Endodermal cell (in vitro differentiated cells): ENCODE measurements at regions not wholly inside any gene's neighbourhood (a gene's known extent, or its start where the extent isn't known, plus 50 kb on each side); places are given as distances from the start of the nearest gene placed in this dataset.

Experiments used
- DNase-seq: peaks from one replicate; pipeline ENCODE4 v3.0.0-alpha.2; 2017
- H3K27ac ChIP-seq: 2 replicates; pipeline ENCODE4 v1.5.1; 2013; ENCODE audit warnings: mild to moderate bottlenecking, low read depth, low read length, moderate library complexity
- H3K27me3 ChIP-seq: 2 replicates; pipeline ENCODE4 v1.6.1; 2013; ENCODE audit warnings: mild to moderate bottlenecking, low read length, moderate library complexity; ENCODE audit not compliant: insufficient read depth, control insufficient read depth, poor library complexity, severe bottlenecking
- H3K36me3 ChIP-seq: 2 replicates; pipeline ENCODE4 v1.7.0; 2013; ENCODE audit warnings: mild to moderate bottlenecking, low read length, moderate library complexity; ENCODE audit not compliant: control insufficient read depth, insufficient read depth
- H3K4me1 ChIP-seq: one replicate; pipeline ENCODE4 v1.7.0; 2013; ENCODE audit warnings: low read length; ENCODE audit not compliant: control insufficient read depth, insufficient read depth
- H3K4me3 ChIP-seq: 2 replicates; pipeline ENCODE4 v1.5.1; 2013; ENCODE audit warnings: mild to moderate bottlenecking, low read length, moderate library complexity
- H3K9ac ChIP-seq: 2 replicates; pipeline ENCODE4 v1.6.1; 2013; ENCODE audit warnings: mild to moderate bottlenecking, low read length, moderate library complexity; ENCODE audit not compliant: poor library complexity, severe bottlenecking; ENCODE audit errors: extremely low read depth
- H3K9me3 ChIP-seq: 2 replicates; pipeline ENCODE4 v1.6.1; 2013; ENCODE audit warnings: mild to moderate bottlenecking, low read length, moderate library complexity; ENCODE audit not compliant: control insufficient read depth
- H3K27ac Mint-ChIP-seq: 2 replicates; pipeline ENCODE4 v1.8.0; 2020; ENCODE audit warnings: mixed read lengths
- H3K27me3 Mint-ChIP-seq: 2 replicates; pipeline ENCODE4 v1.8.0; 2021; ENCODE audit warnings: mild to moderate bottlenecking, mixed read lengths; ENCODE audit not compliant: insufficient read depth
- H3K36me3 Mint-ChIP-seq: 2 replicates; pipeline ENCODE4 v1.8.0; 2020; ENCODE audit warnings: low read depth, mixed read lengths
- H3K4me1 Mint-ChIP-seq: 2 replicates; pipeline ENCODE4 v1.8.0; 2020; ENCODE audit warnings: mixed read lengths
- H3K4me3 Mint-ChIP-seq: 2 replicates; pipeline ENCODE4 v1.8.0; 2020; ENCODE audit warnings: mild to moderate bottlenecking, moderate library complexity, mixed read lengths
- H3K9me3 Mint-ChIP-seq: 2 replicates; pipeline ENCODE4 v1.8.0; 2020; ENCODE audit warnings: mild to moderate bottlenecking, mixed read lengths
- CTCF ChIP-seq: fragments of 200-600 bp; sonication (generic); conservative IDR thresholded peaks from 2 replicates; pipeline ENCODE4 v1.5.0; 2021; ENCODE audit warnings: antibody characterized with exemption, mild to moderate bottlenecking
- WGBS, 2 experiments: methylation state at CpG; one replicate each; pipeline versions ENCODE4 v1.1.5 to v1.1.7; 2013; ENCODE audit warnings: missing lambda C conversion rate in 2 of 2, mixed read lengths in 1 of 2; ENCODE audit not compliant: insufficient coverage in 1 of 2, insufficient read length in 1 of 2; 5-methylcytosine and 5-hydroxymethylcytosine counted together

- no peak for TF ChIP-seq CTCF
- 86 to 88% methylated on average over 9 to 14 of the region's 14 CpGs for WGBS, 2 experiments
- no peak overlapping the region for H3K9ac ChIP-seq
- no peak for DNase-seq
- no peak overlapping the region for H3K4me3 Mint-ChIP-seq
- no peaks in the 10 kb centered on the region for H3K27me3 ChIP-seq
- no peaks in the 10 kb centered on the region for H3K9me3 Mint-ChIP-seq
- no peaks in the 10 kb centered on the region for H3K4me1 ChIP-seq
- no peaks in the 10 kb centered on the region for H3K36me3 Mint-ChIP-seq
- no peak overlapping the region for H3K27ac Mint-ChIP-seq
- H3K4me1 Mint-ChIP-seq, result peaks cover 8% of the 10 kb centered on the region
- H3K4me3 ChIP-seq, result no peak overlapping the region
- H3K36me3 ChIP-seq, result no peaks in the 10 kb centered on the region
- H3K27me3 Mint-ChIP-seq, result no peaks in the 10 kb centered on the region
- H3K27ac ChIP-seq, result no peak overlapping the region
- H3K9me3 ChIP-seq, result no peaks in the 10 kb centered on the region
Measured at GRCh38 chr6:169980826-169981450, 229.5 kb downstream of the ERMARD start.

- WGBS, 2 experiments, result 90 to 91% methylated on average over 10 to 14 of the region's 14 CpGs
- H3K27me3 ChIP-seq, result no peaks in the 10 kb centered on the region
- H3K4me3 ChIP-seq, result no peak overlapping the region
- no peak overlapping the region for H3K27ac ChIP-seq
- no peak overlapping the region for H3K9ac ChIP-seq
- no peaks in the 10 kb centered on the region for H3K4me1 ChIP-seq
- peaks cover 8% of the 10 kb centered on the region for H3K4me1 Mint-ChIP-seq
- no peaks in the 10 kb centered on the region for H3K9me3 ChIP-seq
- no peak overlapping the region for H3K4me3 Mint-ChIP-seq
- no peaks in the 10 kb centered on the region for H3K27me3 Mint-ChIP-seq
- H3K36me3 Mint-ChIP-seq, result no peaks in the 10 kb centered on the region
- H3K9me3 Mint-ChIP-seq, result no peaks in the 10 kb centered on the region
- H3K36me3 ChIP-seq, result no peaks in the 10 kb centered on the region
- no peak for TF ChIP-seq CTCF
- no peak overlapping the region for H3K27ac Mint-ChIP-seq
- no peak for DNase-seq
Measured at GRCh38 chr6:169979873-169980432, 228.5 kb downstream of the ERMARD start.

GRCh38 chr6:169978615-169979161, 227.3 kb downstream of the ERMARD start:
- Histone ChIP-seq H3K9me3 (no peaks in the 10 kb centered on the region), H3K27ac (no peak overlapping the region), H3K4me3 (no peak overlapping the region), H3K27me3 (no peaks in the 10 kb centered on the region), H3K4me1 (no peaks in the 10 kb centered on the region), H3K36me3 (no peaks in the 10 kb centered on the region), H3K9ac (no peak overlapping the region)
- TF ChIP-seq CTCF, result no peak
- DNase-seq, result no peak
- WGBS, 2 experiments, result 88 to 89% methylated on average over 21 to 26 of the region's 26 CpGs
- Mint-ChIP-seq H3K27me3 (no peaks in the 10 kb centered on the region), H3K36me3 (no peaks in the 10 kb centered on the region), H3K9me3 (no peaks in the 10 kb centered on the region), H3K27ac (no peak overlapping the region), H3K4me3 (no peak overlapping the region), H3K4me1 (peaks cover 8% of the 10 kb centered on the region)
